Kidney (tissue), 13 donors: ENCODE measurements at regions not wholly inside any gene's neighbourhood (a gene's known extent, or its start where the extent isn't known, plus 50 kb on each side); places are given as distances from the start of the nearest gene placed in this dataset.

ENCODE experiments used
- DNase-seq, 5 donors: peaks; one replicate each; pipeline ENCODE4 v3.0.0-alpha.2; 2013 to 2020
- FAIRE-seq: peaks from 2 replicates; lab custom pipeline; 2012; peaks lifted over from hg19 to GRCh38; lab: Jason Lieb, UNC
- H3K27ac ChIP-seq, 2 donors: one replicate each; pipeline ENCODE4 v1.7.0; 2013; ENCODE audit warnings: low read depth in 2 of 2, low read length in 2 of 2, inconsistent platforms in 1 of 2
- H3K27me3 ChIP-seq: one replicate; pipeline ENCODE4 v1.7.1; 2013; ENCODE audit warnings: low read length, inconsistent platforms; ENCODE audit not compliant: control insufficient read depth, insufficient read depth
- H3K36me3 ChIP-seq, 3 donors: one replicate each; pipeline versions ENCODE4 v1.7.0 to v1.7.1; 2013; ENCODE audit warnings: low read length in 3 of 3, control low read depth in 1 of 3, inconsistent platforms in 1 of 3; ENCODE audit not compliant: insufficient read depth in 3 of 3, control insufficient read depth in 2 of 3
- H3K4me1 ChIP-seq, 3 donors: one replicate each; pipeline versions ENCODE4 v1.7.0 to v1.7.1; 2013; ENCODE audit warnings: low read length in 3 of 3, inconsistent platforms in 1 of 3, low read depth in 1 of 3; ENCODE audit not compliant: control insufficient read depth in 2 of 3, insufficient read depth in 2 of 3
- H3K4me3 ChIP-seq, 3 donors: one replicate each; pipeline versions ENCODE4 v1.7.0 to v1.8.1; 2013; ENCODE audit warnings: low read length in 3 of 3, control low read depth in 1 of 3, inconsistent platforms in 1 of 3
- H3K9ac ChIP-seq, 3 donors: one replicate each; pipeline versions ENCODE4 v1.7.0 to v1.7.1; 2013; ENCODE audit warnings: low read length in 3 of 3, control low read depth in 1 of 3, inconsistent platforms in 1 of 3
- H3K9me3 ChIP-seq, 3 donors: one replicate each; pipeline versions ENCODE4 v1.7.0 to v1.7.1; 2013; ENCODE audit warnings: low read length in 3 of 3, control low read depth in 1 of 3, inconsistent platforms in 1 of 3; ENCODE audit not compliant: control insufficient read depth in 2 of 3, insufficient read depth in 1 of 3
- intact Hi-C: fragments of 100-400 bp; cut with DNase I; formaldehyde crosslinking; loops from one replicate; pipeline ENCODE4 v1.11.1; 2022
- TF ChIP-seq, protein P1 (sequence below): IDR thresholded peaks from 3 replicates; pipeline ENCODE4 v1.5.1; 2012; ENCODE audit warnings: mild to moderate bottlenecking, moderate library complexity, borderline replicate concordance; ENCODE audit not compliant: insufficient read depth; ENCODE audit errors: extremely low read depth
- donor health status: control.
- donor health status: control.
- donor health status: control.
- donor health status: control.
- donor health status: control.
- donor health status: DM: yes; HTN: yes; CAD: no.
- donor health status: Normal renal cell carcinoma (clear cell type).

DNA sequence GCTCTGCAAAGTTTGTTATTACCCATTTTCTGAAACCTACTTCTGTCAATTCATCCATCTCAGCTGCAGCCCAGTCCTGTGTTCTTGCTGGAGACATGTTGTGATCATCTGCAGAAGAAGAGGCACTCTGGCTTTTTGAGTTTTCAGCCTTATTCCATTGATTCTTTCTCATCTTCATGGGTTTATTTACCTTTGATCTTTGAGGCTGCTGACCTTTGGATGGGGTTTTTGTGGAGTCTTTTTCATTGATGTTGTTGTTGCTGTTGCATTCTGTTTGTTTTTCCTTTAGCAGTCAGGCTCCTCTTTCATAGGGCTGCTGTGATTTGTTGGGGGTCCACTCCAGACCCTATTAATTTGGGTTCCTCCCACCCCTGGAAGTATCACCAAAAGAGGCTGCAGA is 164.3 kb downstream of the FCRL5 start:
- Histone ChIP-seq H3K9ac (no peak overlapping the region), H3K36me3 (no peaks in the 10 kb centered on the region), H3K27me3 (no peaks in the 10 kb centered on the region), H3K9me3 (no peaks in the 10 kb centered on the region), H3K4me3 (no peak overlapping the region), H3K27ac (no peak overlapping the region), H3K4me1 (peaks cover 0 to 2% (median 0%) of the 10 kb centered on the region in 3 donors)
- intact Hi-C loops: no loop called here
- DNase-seq (no peak), FAIRE-seq (no peak)
- TF ChIP-seq, protein P1, sequence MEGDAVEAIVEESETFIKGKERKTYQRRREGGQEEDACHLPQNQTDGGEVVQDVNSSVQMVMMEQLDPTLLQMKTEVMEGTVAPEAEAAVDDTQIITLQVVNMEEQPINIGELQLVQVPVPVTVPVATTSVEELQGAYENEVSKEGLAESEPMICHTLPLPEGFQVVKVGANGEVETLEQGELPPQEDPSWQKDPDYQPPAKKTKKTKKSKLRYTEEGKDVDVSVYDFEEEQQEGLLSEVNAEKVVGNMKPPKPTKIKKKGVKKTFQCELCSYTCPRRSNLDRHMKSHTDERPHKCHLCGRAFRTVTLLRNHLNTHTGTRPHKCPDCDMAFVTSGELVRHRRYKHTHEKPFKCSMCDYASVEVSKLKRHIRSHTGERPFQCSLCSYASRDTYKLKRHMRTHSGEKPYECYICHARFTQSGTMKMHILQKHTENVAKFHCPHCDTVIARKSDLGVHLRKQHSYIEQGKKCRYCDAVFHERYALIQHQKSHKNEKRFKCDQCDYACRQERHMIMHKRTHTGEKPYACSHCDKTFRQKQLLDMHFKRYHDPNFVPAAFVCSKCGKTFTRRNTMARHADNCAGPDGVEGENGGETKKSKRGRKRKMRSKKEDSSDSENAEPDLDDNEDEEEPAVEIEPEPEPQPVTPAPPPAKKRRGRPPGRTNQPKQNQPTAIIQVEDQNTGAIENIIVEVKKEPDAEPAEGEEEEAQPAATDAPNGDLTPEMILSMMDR: no peak

DNA sequence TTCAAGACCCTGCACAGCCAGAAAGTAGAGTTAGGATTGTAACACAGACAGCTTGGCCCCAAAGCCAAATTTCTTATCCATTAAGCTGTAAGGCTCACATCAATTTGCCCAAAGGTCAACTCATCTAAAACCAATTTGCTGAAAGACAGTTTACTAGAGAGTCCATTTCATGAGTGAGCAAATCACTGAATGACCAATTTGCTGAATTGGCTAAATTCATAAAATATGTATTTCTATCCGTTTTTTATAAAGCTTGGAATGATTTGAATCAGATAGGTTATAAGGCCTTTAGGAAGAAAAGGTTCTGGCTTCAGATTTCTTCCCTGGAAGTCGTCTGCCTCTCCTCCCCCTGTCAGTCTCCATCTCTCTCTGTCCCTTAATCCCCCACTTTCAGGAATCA is 168.1 kb downstream of the FCRL5 start:
- no peak for FAIRE-seq

DNA sequence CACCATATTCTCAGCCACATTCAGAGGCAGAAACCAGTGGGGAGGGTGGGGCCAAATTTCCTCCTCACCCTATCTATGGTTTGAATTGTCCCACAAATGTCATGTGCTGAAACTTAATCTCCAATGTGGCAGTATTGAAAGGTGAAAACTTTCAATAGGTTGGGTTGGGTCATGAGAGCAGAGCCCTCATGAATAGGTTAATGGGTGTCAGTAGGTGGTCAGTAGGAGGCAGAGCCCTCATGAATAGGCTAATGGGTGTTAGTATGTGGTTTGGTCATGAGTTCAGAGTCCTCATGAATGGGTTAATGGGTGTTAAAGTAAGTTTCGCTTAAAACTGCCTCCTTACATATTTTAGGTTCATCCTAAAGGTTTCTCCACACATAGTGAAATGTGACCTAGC is 170.0 kb downstream of the FCRL5 start:
- DNase-seq (no peak), FAIRE-seq (no peak)
- TF ChIP-seq, protein P1: no peak
- Histone ChIP-seq H3K4me3 (no peak overlapping the region), H3K27me3 (no peaks in the 10 kb centered on the region), H3K36me3 (no peaks in the 10 kb centered on the region), H3K4me1 (no peaks in the 10 kb centered on the region), H3K9me3 (no peaks in the 10 kb centered on the region), H3K27ac (no peak overlapping the region), H3K9ac (no peak overlapping the region)
- intact Hi-C loops: no loop called here

More for the DNA sequence above, 168.1 kb downstream of the FCRL5 start:
- Histone ChIP-seq H3K27me3 (no peaks in the 10 kb centered on the region), H3K4me3 (no peak overlapping the region), H3K36me3 (no peaks in the 10 kb centered on the region), H3K9me3 (no peaks in the 10 kb centered on the region), H3K9ac (no peak overlapping the region), H3K4me1 (no peaks in the 10 kb centered on the region), H3K27ac (no peak overlapping the region)
- DNase-seq: no peak
- TF ChIP-seq, protein P1: no peak
- intact Hi-C loops: no loop called here

DNA sequence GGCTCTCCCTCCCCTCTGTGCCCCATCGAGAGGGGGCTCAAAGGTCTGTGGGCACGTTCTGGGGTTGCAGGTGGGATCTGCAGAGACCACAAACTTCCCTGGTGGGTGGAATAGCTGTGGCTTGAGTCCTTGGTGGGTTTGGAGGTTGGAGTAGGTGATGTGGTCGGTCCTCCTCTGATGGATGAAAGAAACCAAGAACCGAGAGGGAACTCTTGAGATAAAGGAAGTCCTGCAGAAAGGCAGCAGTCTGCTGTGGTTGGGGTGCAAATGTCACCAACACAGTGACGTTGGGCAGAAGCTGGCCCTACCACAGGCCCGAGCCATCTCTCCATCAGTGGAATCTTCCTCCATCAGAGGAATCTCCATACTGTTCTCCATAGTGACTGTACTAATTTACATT is 171.8 kb downstream of the FCRL5 start:
- no peak for FAIRE-seq
- intact Hi-C loops: no loop called here

More for the DNA sequence above, 171.8 kb downstream of the FCRL5 start:
- Histone ChIP-seq H3K9ac (no peak overlapping the region), H3K27me3 (no peaks in the 10 kb centered on the region), H3K4me3 (no peak overlapping the region), H3K4me1 (no peaks in the 10 kb centered on the region), H3K9me3 (no peaks in the 10 kb centered on the region), H3K27ac (no peak overlapping the region), H3K36me3 (no peaks in the 10 kb centered on the region)
- DNase-seq: no peak
- TF ChIP-seq, protein P1: no peak
